NOMO-1 treated with DMSO at 0.1 percent for 48 hours (cell line): ENCODE measurements at regions not wholly inside any gene's neighbourhood (a gene's known extent, or its start where the extent isn't known, plus 50 kb on each side); places are given as distances from the start of the nearest gene placed in this dataset.
"Not testable (repeated sequence)": the region's sequence is repeated elsewhere in the genome, so short reads cannot be mapped to it uniquely, and the experiment has no call there.

Source experiments
- DNase-seq: peaks from one replicate; lab custom pipeline; 2025; ENCODE audit not compliant: unreplicated experiment; lab: John Stamatoyannopoulos, UW

GRCh38 chr20:52332649-52333250, 141.2 kb upstream of the ZFP64 start:
- no peak for DNase-seq

DNA sequence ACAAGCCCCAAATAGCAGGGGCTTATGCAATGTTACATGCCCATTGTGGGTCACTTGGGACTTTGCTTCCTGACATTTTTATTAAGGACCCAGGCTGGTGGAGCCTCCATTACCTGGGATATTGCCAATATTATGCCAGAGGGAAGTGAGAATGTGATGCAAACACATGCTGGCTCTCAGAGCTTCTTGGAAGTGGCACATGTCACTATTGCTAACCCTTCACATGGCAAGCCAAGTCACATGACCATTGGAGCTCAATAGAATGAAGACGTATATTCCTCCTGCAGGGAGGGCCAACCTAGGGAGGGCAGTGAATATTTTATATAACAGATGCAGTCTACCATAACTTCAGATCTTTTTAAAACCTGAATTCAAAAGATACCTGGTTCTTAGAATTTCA, 140.7 kb upstream of the ZFP64 start:
- DNase-seq, result no peak

- DNase-seq, result no peak
Measured at GRCh38 chr20:52331655-52332054, 140.1 kb upstream of the ZFP64 start.

- DNase-seq, result no peak
Measured at GRCh38 chr20:52321396-52321795, 129.8 kb upstream of the ZFP64 start.

DNA sequence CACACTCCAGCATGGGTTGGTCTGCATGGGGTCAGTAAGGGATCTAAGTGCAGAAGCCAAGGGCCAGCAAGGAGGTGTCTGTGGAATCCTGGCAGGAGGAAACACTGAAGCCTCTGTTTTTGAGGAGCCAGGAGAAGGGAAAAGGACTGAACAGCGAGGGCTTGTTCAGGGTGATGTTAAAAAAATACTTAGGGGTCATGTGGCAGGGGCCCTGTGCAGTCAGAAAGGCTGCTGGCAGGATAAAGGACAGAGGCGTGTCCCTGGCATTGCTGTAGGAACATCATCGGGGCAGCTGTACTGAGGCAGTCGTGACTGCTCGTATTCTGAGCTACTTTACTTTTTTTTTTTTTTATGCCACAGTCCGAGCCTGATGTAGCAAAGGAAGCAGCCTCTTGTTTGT, 127.1 kb upstream of the ZFP64 start:
- DNase-seq, result no peak

DNA sequence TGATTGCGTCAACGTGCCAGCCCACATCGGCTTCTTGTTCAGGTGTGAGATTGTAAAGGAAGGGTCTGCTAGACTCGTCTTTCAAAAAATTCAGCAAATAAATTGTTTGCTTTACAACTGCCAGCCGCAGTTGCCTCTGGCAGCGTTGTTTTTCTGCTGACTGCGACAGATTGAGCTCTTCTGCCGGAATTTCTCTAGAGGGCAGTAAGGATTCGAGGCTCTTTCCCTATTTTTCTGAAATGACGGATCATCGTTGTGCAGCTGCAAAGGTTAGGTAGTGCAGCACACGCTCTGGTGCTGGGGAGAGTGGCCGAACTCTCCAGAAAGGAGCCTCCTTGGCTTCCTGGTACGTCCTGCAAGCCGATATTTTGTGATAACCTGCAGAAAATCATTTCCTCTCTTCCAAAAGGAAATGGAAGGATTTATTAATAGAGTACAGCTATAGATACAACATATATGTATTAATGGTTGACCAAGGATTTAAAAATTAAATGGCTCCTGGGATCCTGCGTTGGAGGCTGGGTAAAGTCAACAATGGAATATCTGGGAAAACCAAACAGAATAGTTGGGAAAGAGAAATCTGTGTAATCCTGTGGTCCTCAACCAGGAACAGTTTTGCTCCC, 121.9 kb upstream of the ZFP64 start:
- DNase-seq, result no peak

DNA sequence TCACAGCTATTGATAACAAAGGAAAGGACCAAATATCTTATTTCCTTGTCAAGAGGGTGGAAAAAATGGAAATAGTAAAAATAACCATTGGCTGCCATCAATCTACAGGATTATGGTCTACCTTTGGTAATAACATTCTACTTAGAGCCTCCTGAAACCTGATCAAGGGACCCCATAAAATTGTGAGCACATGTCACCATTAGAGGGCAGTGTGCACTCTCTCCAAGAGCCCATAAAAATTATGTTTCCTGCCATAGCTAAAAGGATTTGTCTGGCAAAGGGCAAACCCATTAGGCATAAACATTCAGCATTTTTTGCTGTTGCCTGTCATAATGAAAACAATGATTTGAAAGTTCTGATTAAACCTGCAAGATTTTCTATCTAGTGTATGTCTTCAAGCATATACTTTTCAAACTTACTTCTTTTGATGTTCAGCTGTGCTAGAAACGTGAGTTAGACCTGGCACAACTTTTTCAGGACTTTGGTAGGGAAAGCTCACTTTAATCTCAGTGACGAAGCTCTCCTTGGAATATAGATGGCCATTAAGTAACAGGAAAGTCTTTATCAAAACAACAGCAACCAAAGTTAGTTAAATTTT, 120.7 kb upstream of the ZFP64 start:
- DNase-seq, result peak; percentile 67

GRCh38 chr20:52311209-52311794, 119.7 kb upstream of the ZFP64 start:
- no peak for DNase-seq

DNA sequence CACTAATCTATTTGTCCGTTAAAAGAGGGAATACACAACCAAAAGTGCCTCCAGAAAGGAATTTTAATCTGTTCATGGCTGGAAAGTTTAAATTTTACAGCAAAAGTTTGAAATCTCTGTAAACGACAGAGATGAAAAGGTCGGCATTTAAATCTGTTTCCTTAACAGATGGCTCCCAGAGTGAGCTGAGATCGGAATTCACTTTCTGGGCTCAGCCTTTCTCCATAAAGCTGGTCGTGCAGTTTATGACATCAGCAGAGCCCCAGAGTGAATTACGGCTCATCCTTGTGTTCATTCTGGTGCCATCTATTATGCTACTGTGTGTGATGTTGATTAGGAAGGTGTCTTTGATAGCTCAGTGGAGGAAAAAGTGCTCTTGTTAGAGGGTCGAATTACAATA, 117.6 kb upstream of the ZFP64 start:
- DNase-seq, result no peak

DNA sequence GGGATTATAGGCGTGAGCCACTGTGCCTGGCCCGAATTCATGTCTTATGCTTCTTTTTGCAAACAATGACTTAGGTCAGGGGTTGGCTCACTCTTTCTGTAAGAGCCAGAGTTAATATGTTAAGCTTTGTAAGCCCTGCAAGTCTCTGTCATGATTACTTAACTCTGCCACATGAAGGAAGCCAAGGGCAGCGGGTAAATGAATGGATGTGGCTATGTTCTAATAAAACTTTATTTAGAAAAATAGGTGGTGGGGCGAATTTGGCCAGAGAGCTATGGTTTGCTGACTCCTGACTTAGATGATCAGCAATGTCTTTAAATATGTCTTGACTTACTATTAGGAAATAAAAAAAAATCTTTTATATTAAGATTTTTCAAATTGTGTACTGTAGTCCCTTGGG, 114.9 kb upstream of the ZFP64 start:
- DNase-seq, result no peak

DNA sequence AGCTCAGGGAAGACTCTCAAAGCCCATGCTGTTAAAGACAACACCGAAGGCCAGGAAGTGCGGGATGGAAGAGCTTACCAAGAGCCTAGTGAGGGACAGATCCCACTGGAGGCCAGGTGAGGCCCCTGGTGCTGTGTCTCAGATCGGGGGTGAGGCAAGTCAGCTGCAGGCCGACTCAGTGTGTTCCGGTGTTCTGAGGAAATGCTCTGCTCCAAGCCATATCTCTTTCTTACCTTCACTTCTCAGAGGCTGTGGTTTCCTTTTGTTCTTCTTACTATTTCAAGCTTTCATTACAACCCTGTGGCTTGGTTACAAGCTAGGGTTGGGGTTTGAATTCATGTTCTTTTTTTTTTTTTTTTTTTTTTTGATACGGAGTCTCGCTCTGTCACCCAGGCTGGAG, 114.3 kb upstream of the ZFP64 start:
- no peak for DNase-seq

- no peak for DNase-seq
Measured at GRCh38 chr20:52305024-52305645, 113.6 kb upstream of the ZFP64 start.

DNA sequence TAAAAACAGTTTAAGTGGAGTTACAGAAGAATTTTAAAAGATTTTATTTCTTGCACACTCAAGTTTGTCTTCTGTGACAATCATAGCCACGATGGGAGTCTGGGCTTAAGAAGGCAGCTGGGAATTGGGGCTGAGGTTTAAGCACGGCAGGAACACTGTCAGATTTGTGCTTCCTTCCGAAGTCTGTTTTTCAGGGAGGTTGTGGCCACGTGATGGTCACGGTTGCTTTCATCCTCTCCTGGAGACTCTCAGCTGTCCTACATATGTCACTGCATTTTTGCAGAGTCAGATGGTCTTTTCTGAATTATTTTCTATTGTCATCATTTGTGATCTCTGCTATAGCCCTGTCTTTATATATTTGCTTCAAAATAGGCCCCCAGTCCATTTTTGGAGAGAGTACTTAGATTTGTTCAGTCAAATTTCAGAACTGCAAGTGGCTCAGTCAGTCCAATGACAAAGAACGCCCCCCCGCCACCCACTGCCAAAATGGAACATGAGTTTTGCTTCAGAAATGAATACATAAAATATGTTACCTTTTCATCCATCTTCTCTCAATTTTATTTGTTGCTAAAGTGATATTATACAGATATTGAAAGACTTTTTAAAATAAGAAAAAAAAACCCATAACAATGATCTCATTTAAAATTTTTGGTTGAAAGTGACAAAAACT, 111.8 kb upstream of the ZFP64 start:
- no peak for DNase-seq

GRCh38 chr20:52302736-52303135, 111.2 kb upstream of the ZFP64 start:
- no peak for DNase-seq

- not testable (repeated sequence) for DNase-seq
Measured at GRCh38 chr20:52302051-52302450, 110.5 kb upstream of the ZFP64 start.

GRCh38 chr20:52295556-52295955, 104.0 kb upstream of the ZFP64 start:
- DNase-seq, result no peak

- no peak for DNase-seq
Measured at GRCh38 chr20:52294106-52294628, 102.6 kb upstream of the ZFP64 start.

GRCh38 chr20:52291109-52291508, 99.5 kb upstream of the ZFP64 start:
- DNase-seq, result no peak

GRCh38 chr20:52290569-52290968, 99.0 kb upstream of the ZFP64 start:
- no peak for DNase-seq

GRCh38 chr20:52289956-52290565, 98.5 kb upstream of the ZFP64 start:
- DNase-seq, result no peak

DNA sequence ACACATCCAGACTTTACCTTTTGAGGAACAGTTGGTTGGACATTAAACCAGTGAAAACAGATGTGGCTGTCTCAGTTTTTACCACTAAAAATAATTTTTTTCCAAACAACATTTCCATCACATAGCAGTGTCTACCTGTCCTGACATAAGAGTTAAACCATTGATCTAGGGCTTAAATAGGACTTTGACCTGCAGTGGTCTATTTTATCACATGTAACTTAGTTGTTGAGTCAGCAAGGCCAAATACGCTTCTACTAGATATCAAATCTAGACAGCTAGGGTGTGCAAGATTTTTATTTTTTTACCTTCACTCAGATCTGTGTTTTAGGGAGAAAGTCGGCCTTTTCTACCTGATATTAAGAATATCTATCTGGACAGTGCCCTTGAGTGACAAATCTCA, 88.8 kb upstream of the ZFP64 start:
- DNase-seq, result no peak
